AG04450 (cell line): ENCODE measurements at regions not wholly inside any gene's neighbourhood (a gene's known extent, or its start where the extent isn't known, plus 50 kb on each side); places are given as distances from the start of the nearest gene placed in this dataset.

ENCODE experiments used
- CTCF ChIA-PET: fragments of 300-600, 350-600 bp; formaldehyde crosslinking; extraction: SDS; loops from one replicate; lab custom pipeline; 2022; ENCODE audit warnings: antibody characterized with exemption, inconsistent platforms; lab: Charles Lee
- POLR2A ChIA-PET: fragments of 350-600 bp; formaldehyde crosslinking; extraction: SDS; loops from one replicate; lab custom pipeline; 2021; ENCODE audit warnings: antibody characterized with exemption, inconsistent platforms; lab: Yijun Ruan, JAX
- DNase-seq: peaks from one replicate; pipeline ENCODE4 v3.0.0-alpha.2; 2011; ENCODE audit warnings: low read depth, low spot score
- H3K27ac ChIP-seq: one replicate; pipeline ENCODE4 v1.5.1; 2012; ENCODE audit warnings: low read depth, low read length, control low read depth
- H3K27me3 ChIP-seq: one replicate; pipeline ENCODE4 v1.6.0; 2012; ENCODE audit warnings: low read length; ENCODE audit not compliant: control insufficient read depth, insufficient read depth
- H3K4me3 ChIP-seq: 2 replicates; pipeline ENCODE4 v1.5.1; 2011; ENCODE audit warnings: mild to moderate bottlenecking, low read depth, low read length, control low read depth
- H3K9me3 ChIP-seq: 2 replicates; pipeline ENCODE4 v1.5.1; 2012; ENCODE audit warnings: low read length; ENCODE audit not compliant: control insufficient read depth, insufficient read depth
- CTCF ChIP-seq: IDR thresholded peaks from 2 replicates; pipeline ENCODE4 v1.5.1; 2011; ENCODE audit warnings: low read depth, low read length, control low read depth, inconsistent platforms

- H3K27me3 ChIP-seq, result no peaks in the 10 kb centered on the region
- ChIA-PET POLR2A (no interaction called here), CTCF (no interaction called here)
- no peak overlapping the region for H3K4me3 ChIP-seq
- peaks cover 6% of the 10 kb centered on the region for H3K9me3 ChIP-seq
- TF ChIP-seq CTCF, result no peak
- H3K27ac ChIP-seq, result no peak overlapping the region
- DNase-seq, result no peak
These were observed 1277.1 kb upstream of the AUTS2 start for GRCh38 chr7:68321076-68321639.

GRCh38 chr7:68321776-68322496, 1276.3 kb upstream of the AUTS2 start:
- peaks cover 5% of the 10 kb centered on the region for H3K9me3 ChIP-seq
- no peaks in the 10 kb centered on the region for H3K27me3 ChIP-seq
- H3K4me3 ChIP-seq, result no peak overlapping the region
- POLR2A ChIA-PET, result no interaction called here
- no peak for TF ChIP-seq CTCF
- CTCF ChIA-PET, result no interaction called here
- no peak overlapping the region for H3K27ac ChIP-seq
- DNase-seq, result no peak

GRCh38 chr7:68324621-68325020, 1273.7 kb upstream of the AUTS2 start:
- Histone ChIP-seq H3K27me3 (no peaks in the 10 kb centered on the region), H3K9me3 (peaks cover 4% of the 10 kb centered on the region), H3K27ac (no peak overlapping the region), H3K4me3 (no peak overlapping the region)
- POLR2A ChIA-PET, result no interaction called here
- CTCF ChIA-PET, result no interaction called here
- no peak for DNase-seq
- TF ChIP-seq CTCF, result no peak

- H3K9me3 ChIP-seq, result peaks cover 15% of the 10 kb centered on the region; the same call in 1 of the 2 replicates
- no peak for TF ChIP-seq CTCF
- POLR2A ChIA-PET, result no interaction called here
- H3K4me3 ChIP-seq, result no peak overlapping the region
- no peak for DNase-seq
- CTCF ChIA-PET, result no interaction called here
- H3K27me3 ChIP-seq, result no peaks in the 10 kb centered on the region
- no peak overlapping the region for H3K27ac ChIP-seq
These were observed 1264.1 kb upstream of the AUTS2 start for GRCh38 chr7:68334216-68334615.

GRCh38 chr7:68334636-68335272, 1263.5 kb upstream of the AUTS2 start:
- Histone ChIP-seq H3K27me3 (no peaks in the 10 kb centered on the region), H3K27ac (no peak overlapping the region), H3K9me3 (peaks cover 15% of the 10 kb centered on the region; the same call in 1 of the 2 replicates), H3K4me3 (no peak overlapping the region)
- CTCF ChIA-PET, result no interaction called here
- no peak for DNase-seq
- no peak for TF ChIP-seq CTCF
- POLR2A ChIA-PET, result no interaction called here
